Brain microvascular endothelial cell (primary cell): ENCODE measurements at regions not wholly inside any gene's neighbourhood (a gene's known extent, or its start where the extent isn't known, plus 50 kb on each side); places are given as distances from the start of the nearest gene placed in this dataset.

Experiments
- DNase-seq: peaks from one replicate; pipeline ENCODE4 v3.0.0-alpha.2; 2020
- H3K27ac ChIP-seq: fragments of 250-450 bp; sonication (Bioruptor Pico); 2 replicates; pipeline ENCODE4 v1.5.1; 2020; ENCODE audit warnings: mild to moderate bottlenecking, moderate library complexity
- H3K27me3 ChIP-seq: fragments of 250-450 bp; sonication (Bioruptor Pico); replicated peaks from 2 replicates; pipeline ENCODE4 v1.5.1; 2020; ENCODE audit warnings: mild to moderate bottlenecking
- H3K36me3 ChIP-seq: fragments of 250-450 bp; sonication (Bioruptor Pico); replicated peaks from 2 replicates; pipeline ENCODE4 v1.5.1; 2020; ENCODE audit warnings: mild to moderate bottlenecking
- H3K4me3 ChIP-seq: 2 replicates; pipeline ENCODE4 v1.5.1; 2011; ENCODE audit warnings: low read depth, mild to moderate bottlenecking, control low read depth, low read length, moderate library complexity
- in situ Hi-C: cut with HindIII; loops from 2 replicates; pipeline ENCODE4 v1.10.0; 2017; ENCODE audit warnings: low sequenced_read_pairs, low pct_ligation_motif_present
- TF ChIP-seq, protein P1 (sequence below): IDR thresholded peaks from 2 replicates; pipeline ENCODE4 v1.5.1; 2011; ENCODE audit warnings: low read depth, mild to moderate bottlenecking, moderate library complexity, low read length, control low read depth, inconsistent platforms; ENCODE audit errors: missing control alignments

DNA sequence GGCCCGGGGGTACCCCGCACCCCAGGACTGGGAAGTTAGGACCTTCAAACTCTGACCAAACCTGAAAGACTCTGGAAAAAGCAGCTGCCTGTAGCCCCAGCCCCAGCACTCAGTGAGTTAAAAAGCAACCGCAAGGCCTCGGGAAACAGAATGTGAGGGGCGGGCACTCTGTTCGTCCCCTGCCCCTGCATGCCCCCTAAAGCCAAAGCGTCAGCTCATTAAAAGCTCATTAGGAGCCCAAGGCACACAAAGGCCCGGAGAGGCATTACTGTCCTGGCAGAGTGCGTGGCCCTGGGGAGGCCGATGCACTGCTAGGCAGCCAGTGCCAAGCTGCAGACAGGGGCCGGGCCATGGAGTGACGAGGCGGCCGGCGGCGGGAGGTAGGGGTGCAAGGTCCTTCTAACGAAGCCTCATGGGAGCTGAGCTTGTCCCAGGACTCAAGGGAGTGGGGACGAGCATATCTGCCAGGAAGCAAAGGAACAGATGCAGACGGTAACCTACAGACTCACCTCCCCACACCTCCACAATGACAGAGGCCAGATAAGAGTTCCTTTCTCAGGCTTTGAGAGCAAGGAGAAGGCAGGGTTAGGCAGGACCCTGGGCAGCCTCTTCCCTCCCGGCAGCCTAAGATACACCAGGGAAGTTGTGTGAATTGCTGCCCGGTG lies 116.8 kb downstream of the ENGASE start:
- TF ChIP-seq, protein P1, sequence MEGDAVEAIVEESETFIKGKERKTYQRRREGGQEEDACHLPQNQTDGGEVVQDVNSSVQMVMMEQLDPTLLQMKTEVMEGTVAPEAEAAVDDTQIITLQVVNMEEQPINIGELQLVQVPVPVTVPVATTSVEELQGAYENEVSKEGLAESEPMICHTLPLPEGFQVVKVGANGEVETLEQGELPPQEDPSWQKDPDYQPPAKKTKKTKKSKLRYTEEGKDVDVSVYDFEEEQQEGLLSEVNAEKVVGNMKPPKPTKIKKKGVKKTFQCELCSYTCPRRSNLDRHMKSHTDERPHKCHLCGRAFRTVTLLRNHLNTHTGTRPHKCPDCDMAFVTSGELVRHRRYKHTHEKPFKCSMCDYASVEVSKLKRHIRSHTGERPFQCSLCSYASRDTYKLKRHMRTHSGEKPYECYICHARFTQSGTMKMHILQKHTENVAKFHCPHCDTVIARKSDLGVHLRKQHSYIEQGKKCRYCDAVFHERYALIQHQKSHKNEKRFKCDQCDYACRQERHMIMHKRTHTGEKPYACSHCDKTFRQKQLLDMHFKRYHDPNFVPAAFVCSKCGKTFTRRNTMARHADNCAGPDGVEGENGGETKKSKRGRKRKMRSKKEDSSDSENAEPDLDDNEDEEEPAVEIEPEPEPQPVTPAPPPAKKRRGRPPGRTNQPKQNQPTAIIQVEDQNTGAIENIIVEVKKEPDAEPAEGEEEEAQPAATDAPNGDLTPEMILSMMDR: no peak
- no peaks in the 10 kb centered on the region for H3K36me3 ChIP-seq
- H3K27ac ChIP-seq: no peak overlapping the region
- DNase-seq: no peak
- in situ Hi-C loops: no loop called here
- no peak overlapping the region for H3K4me3 ChIP-seq
- H3K27me3 ChIP-seq: peaks cover 24% of the 10 kb centered on the region

DNA sequence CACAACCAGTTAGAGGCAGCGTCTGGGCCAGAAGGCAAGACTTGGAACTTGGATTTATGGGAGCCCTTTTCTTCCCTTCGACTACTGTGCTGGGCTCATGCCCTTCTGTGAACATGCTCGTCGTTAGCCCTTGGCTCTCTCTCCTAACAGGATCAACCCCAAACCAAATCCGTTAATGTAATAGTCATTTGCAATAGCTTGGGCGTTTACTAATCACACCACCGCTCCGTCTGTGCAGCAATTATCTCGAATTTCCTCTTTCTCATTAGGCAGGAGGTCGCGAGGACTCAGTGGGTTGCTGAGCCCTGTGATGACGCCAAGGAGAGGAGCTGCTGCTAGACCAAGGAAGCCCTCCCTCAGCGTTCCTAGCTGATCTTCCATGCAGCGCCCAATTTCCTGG lies 114.7 kb downstream of the ENGASE start:
- TF ChIP-seq, protein P1: no peak
- no peak overlapping the region for H3K27ac ChIP-seq
- in situ Hi-C loops: no loop called here
- H3K27me3 ChIP-seq: peaks cover 34% of the 10 kb centered on the region
- H3K36me3 ChIP-seq: no peaks in the 10 kb centered on the region
- no peak overlapping the region for H3K4me3 ChIP-seq
- no peak for DNase-seq

DNA sequence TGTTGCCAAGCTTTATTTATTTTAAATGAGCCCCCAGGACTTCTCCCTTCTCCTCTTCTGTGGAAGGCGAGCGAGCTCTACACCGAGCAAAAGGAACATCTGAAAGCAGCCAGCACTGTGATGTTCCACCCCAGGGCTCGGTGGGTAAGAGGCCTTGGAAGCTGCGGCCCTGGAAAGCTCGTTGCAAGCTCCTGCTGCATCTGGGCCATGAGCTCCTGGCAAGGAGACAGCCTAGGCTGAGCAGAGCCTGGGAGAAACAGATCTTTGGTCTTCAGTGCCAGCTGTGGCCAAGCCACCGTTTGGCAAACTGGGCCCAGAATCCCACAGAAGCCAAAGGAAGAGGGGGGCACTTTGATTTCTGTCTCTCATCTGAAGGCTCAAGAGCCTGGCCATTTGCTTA lies 114.1 kb downstream of the ENGASE start:
- DNase-seq: no peak
- TF ChIP-seq, protein P1: no peak
- H3K27ac ChIP-seq: no peak overlapping the region

DNA sequence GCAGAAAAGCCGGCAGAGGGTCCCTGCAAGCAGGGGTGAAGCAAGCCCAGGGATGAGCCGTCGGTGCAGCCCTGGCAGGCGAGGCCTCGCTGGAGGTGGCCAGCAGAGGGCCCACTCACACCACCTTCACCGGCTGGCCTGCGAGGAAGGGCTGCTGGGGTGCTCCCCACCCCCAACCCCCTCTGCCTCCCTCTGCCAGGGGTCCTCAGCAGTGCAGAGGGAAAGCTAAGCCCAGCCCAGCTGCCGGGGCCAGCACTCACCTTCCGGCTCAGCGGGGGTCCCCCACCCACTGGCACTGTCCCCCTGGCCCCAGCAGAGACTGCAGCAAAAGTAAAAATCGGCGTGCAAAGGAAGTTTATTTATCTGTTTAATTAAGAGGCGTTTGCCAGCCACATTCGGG lies 113.4 kb downstream of the ENGASE start:
- TF ChIP-seq, protein P1: peak; percentile 68
- H3K27ac ChIP-seq: no peak overlapping the region
- no peaks in the 10 kb centered on the region for H3K36me3 ChIP-seq
- peaks cover 46% of the 10 kb centered on the region for H3K27me3 ChIP-seq
- DNase-seq: no peak
- no peak overlapping the region for H3K4me3 ChIP-seq
- in situ Hi-C loops: no loop called here

More for the DNA sequence above, 114.1 kb downstream of the ENGASE start:
- no peaks in the 10 kb centered on the region for H3K36me3 ChIP-seq
- in situ Hi-C loops: no loop called here
- H3K27me3 ChIP-seq: peaks cover 40% of the 10 kb centered on the region
- H3K4me3 ChIP-seq: no peak overlapping the region

DNA sequence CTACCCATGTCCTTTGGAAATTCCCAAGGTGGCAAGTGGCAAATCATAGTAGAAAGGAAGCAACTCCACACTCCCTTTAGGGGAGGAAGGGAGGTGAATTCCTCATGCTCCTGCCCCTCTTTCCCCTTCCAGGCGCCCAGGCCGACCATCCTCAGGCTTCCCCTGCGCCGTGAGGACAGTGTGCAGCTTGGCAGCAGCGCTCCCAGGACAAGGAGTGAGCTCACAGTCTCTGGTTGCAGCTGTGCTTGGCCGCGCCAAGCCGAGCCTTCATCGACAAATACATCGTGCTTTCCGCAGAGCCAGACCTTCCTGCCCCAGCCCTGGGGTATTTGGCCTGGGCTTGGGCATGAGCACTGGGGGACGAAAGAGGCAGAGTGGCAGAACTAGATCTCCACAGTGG lies 112.6 kb downstream of the ENGASE start:
- Histone ChIP-seq H3K27me3 (peaks cover 48% of the 10 kb centered on the region), H3K4me3 (no peak overlapping the region), H3K27ac (no peak overlapping the region), H3K36me3 (no peaks in the 10 kb centered on the region)
- TF ChIP-seq, protein P1: no peak
- in situ Hi-C loops: no loop called here
- no peak for DNase-seq

DNA sequence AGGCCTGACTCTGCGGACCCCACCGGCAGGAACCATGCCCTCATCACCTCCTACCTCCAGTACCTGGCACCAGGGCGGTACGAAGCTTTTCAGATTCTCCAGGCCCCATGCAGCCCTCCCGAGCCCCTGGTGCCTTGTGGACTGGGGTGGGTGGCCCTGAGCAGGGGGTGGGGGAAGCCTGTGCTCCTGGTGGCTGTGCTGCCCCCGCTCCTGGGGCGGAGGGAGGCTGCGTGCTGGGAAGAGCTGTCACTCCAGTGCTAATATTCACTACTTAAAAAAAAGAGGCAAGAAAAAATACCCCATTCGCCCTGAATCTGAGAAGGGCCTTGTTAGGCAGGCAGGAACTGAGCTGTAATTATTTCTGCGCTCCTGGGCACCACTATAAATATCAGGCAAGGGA lies 111.8 kb downstream of the ENGASE start:
- Histone ChIP-seq H3K4me3 (no peak overlapping the region), H3K27ac (no peak overlapping the region), H3K27me3 (peaks cover 48% of the 10 kb centered on the region), H3K36me3 (no peaks in the 10 kb centered on the region)
- DNase-seq: no peak
- in situ Hi-C loops: no loop called here
- TF ChIP-seq, protein P1: no peak
